GM19468 (cell line): ENCODE measurements at regions not wholly inside any gene's neighbourhood (a gene's known extent, or its start where the extent isn't known, plus 50 kb on each side); places are given as distances from the start of the nearest gene placed in this dataset.
"Not testable (repeated sequence)": the region's sequence is repeated elsewhere in the genome, so short reads cannot be mapped to it uniquely, and the experiment has no call there.

ENCODE experiments used
- ATAC-seq: cut with Tn5 transposase; IDR thresholded peaks from one replicate; pipeline ENCODE4 v1.9.1; 2021; ENCODE audit warnings: mild to moderate bottlenecking, moderate library complexity, moderate number of reproducible peaks; ENCODE audit not compliant: unreplicated experiment; ENCODE audit errors: extremely low read depth

DNA sequence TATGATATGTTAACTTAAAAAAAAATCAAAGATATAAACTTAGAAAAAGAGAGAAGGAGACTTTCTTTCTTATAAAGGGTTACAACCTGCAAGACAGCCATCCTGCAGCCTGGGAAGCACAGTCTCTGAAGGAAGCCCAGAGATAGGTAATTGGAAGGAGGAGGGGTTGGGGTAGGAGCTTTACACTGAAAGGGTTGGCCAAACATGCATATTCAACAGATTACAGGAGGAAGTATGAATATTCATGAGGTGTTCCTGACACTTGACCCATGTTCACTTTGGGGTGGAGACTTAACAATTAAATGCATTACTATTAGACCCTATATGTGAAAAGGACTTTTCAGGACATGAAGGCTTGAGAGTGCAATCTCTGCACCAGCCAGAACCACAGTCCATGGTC lies 71.7 kb upstream of the CDH2 start:
- no peak for ATAC-seq

DNA sequence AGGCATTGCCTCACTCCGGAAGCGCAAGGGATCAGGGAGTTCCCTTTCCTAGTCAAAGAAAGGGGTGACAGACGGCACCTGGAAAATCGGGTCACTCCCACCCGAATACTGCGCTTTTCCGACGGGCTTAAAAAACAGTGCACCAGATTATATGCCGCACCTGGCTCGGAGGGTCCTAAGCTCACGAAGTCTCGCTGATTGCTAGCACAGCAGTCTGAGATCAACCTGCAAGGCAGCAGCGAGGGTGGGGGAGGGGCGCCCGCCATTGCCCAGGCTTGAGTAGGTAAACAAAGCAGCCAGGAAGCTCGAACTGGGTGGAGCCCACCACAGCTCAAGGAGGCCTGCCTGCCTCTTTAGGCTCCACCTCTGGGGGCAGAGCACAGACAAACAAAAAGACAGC lies 63.7 kb upstream of the CDH2 start:
- ATAC-seq: not testable (repeated sequence)

DNA sequence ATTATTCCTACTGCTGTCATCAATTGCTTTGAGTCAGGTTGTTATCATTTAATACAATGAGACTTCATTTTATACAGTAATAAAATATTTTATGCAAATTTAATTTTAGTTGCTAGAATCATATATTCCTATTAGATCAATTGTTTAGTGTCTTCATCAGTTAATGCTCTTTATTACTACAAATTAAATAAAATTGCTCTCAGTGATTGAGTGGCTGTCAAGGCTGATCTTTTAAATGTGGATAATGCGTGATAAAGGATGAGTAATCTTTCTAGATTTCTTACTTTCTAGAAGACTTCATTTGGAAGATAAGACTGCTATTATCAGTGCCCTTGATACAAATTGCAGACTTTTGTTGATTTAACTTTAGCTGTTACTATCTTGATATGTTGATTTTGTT lies 59.6 kb upstream of the CDH2 start:
- ATAC-seq: no peak
